Panc1 (cell line): ENCODE measurements at regions not wholly inside any gene's neighbourhood (a gene's known extent, or its start where the extent isn't known, plus 50 kb on each side); places are given as distances from the start of the nearest gene placed in this dataset.
"Not testable (repeated sequence)": the region's sequence is repeated elsewhere in the genome, so short reads cannot be mapped to it uniquely, and the experiment has no call there.

Source experiments
- ATAC-seq: fragments of 200-7000 bp; cut with Tn5 transposase; 2 replicates; pipeline ENCODE4 v1.9.1; 2020; ENCODE audit warnings: mild to moderate bottlenecking, moderate library complexity
- BruUV-seq: library from RNA; stranded (reverse); fragments of 400-500 nt; replicated peaks from 2 replicates; lab custom pipeline; 2021; lab: Mats Ljungman, UMichigan
- CTCF ChIA-PET: fragments of 300-600 bp; sonication (Branson Sonifier 250); formaldehyde crosslinking; loops from one replicate; lab custom pipeline; 2022; ENCODE audit warnings: antibody characterized with exemption; lab: Charles Lee
- POLR2A ChIA-PET: fragments of 300-600 bp; sonication (Branson Sonifier 250); formaldehyde crosslinking; loops from one replicate; lab custom pipeline; 2022; ENCODE audit warnings: antibody characterized with exemption; lab: Charles Lee
- DNase-seq: peaks from one replicate; pipeline ENCODE4 v3.0.0-alpha.2; 2010; ENCODE audit warnings: low read depth, low spot score
- H3K27ac ChIP-seq: 2 replicates; pipeline ENCODE4 v1.5.1; 2011; ENCODE audit warnings: mild to moderate bottlenecking, low read length, inconsistent platforms
- H3K27me3 ChIP-seq: fragments of 200-500 bp; sonication (Bioruptor generic); 2 replicates; pipeline ENCODE4 v1.6.0; 2014; ENCODE audit warnings: low read length, inconsistent platforms; ENCODE audit not compliant: control insufficient read depth, insufficient read depth
- H3K36me3 ChIP-seq: fragments of 200-500 bp; sonication (Bioruptor generic); 2 replicates; pipeline ENCODE4 v1.5.1; 2014; ENCODE audit warnings: inconsistent platforms, mild to moderate bottlenecking, low read length, moderate library complexity; ENCODE audit not compliant: control insufficient read depth, insufficient read depth
- H3K4me1 ChIP-seq: 2 replicates; pipeline ENCODE4 v1.5.1; 2011; ENCODE audit warnings: inconsistent platforms, mild to moderate bottlenecking, low read length, moderate library complexity; ENCODE audit not compliant: control insufficient read depth, insufficient read depth
- H3K4me3 ChIP-seq, 2 experiments: 2 replicates each; pipeline ENCODE4 v1.5.1; 2011 to 2012; ENCODE audit warnings: low read depth in 2 of 2, low read length in 2 of 2, mild to moderate bottlenecking in 2 of 2, inconsistent platforms in 1 of 2, moderate library complexity in 1 of 2
- H3K9me3 ChIP-seq: fragments of 200-500 bp; sonication (Bioruptor generic); 2 replicates; pipeline ENCODE4 v1.5.1; 2014; ENCODE audit warnings: low read depth, mild to moderate bottlenecking, inconsistent platforms, low read length, moderate library complexity; ENCODE audit not compliant: control insufficient read depth, insufficient read depth
- CTCF ChIP-seq: fragments of 450-650 bp; IDR thresholded peaks from 2 replicates; pipeline ENCODE4 v1.5.1; 2017; ENCODE audit warnings: mild to moderate bottlenecking
- POLR2AphosphoS5 ChIP-seq: IDR thresholded peaks from 2 replicates; pipeline ENCODE4 v1.6.1; 2012; ENCODE audit warnings: mild to moderate bottlenecking, low read depth, low read length, moderate library complexity
- REST ChIP-seq, 2 experiments: IDR thresholded peaks; 2 replicates each; pipeline ENCODE4 v1.6.1; 2011 to 2012; ENCODE audit warnings: low read depth in 2 of 2, control low read depth in 1 of 2, low read length in 1 of 2, mild to moderate bottlenecking in 1 of 2, moderate library complexity in 1 of 2; ENCODE audit not compliant: insufficient read depth in 1 of 2
- SIN3A ChIP-seq: IDR thresholded peaks from 2 replicates; pipeline ENCODE4 v1.6.1; 2012; ENCODE audit warnings: low read depth, mild to moderate bottlenecking, low read length, moderate library complexity, borderline replicate concordance; ENCODE audit not compliant: insufficient read depth
- TCF7L2 ChIP-seq: IDR thresholded peaks from 2 replicates; pipeline ENCODE4 v1.6.1; 2011; ENCODE audit warnings: mild to moderate bottlenecking, low read depth, low read length, inconsistent platforms
- in situ Hi-C: cut with HindIII; loops from 2 replicates; pipeline ENCODE4 v1.10.0; 2016; ENCODE audit warnings: low sequenced_read_pairs, low pct_unique_long_range_greater_than_20kb
- intact Hi-C: fragments of 100-400 bp; cut with micrococcal nuclease; formaldehyde crosslinking; loops from one replicate; pipeline ENCODE4 v1.10.0; 2022; ENCODE audit not compliant: unreplicated experiment

GRCh38 chr4:166198516-166199310, 325.7 kb downstream of the TLL1 start:
- H3K27me3 ChIP-seq, result no peaks in the 10 kb centered on the region
- H3K9me3 ChIP-seq, result no peaks in the 10 kb centered on the region
- intact Hi-C loops, result no loop called here
- no peaks in the 10 kb centered on the region for H3K36me3 ChIP-seq
- no peak overlapping the region for H3K4me3 ChIP-seq
- CTCF ChIA-PET, result interaction anchor here (0.7 kb wide), 1 partner anchor 802 kb away, joined by 3 read pairs; no protein-coding TSS in a partner anchor
- in situ Hi-C loops, result no loop called here
- BruUV-seq, result no TSS peak
- no peak overlapping the region for H3K27ac ChIP-seq
- no peak for ATAC-seq
- no peaks in the 10 kb centered on the region for H3K4me1 ChIP-seq
- POLR2A ChIA-PET, result no interaction called here
- TF ChIP-seq REST (IDR thresholded peaks at IDR 0.05; ENCODE audit: insufficient read depth in 1 of 2, low read depth in 2 of 2, low read length in 1 of 2) (no peak), POLR2AphosphoS5 (no peak), CTCF (no peak), TCF7L2 (no peak), SIN3A (no peak)
- no peak for DNase-seq

- in situ Hi-C loops, result no loop called here
- no TSS peak for BruUV-seq
- no peak for ATAC-seq
Observed at GRCh38 chr4:166202991-166203390, 330.0 kb downstream of the TLL1 start.

GRCh38 chr4:166212326-166212725, 339.3 kb downstream of the TLL1 start:
- H3K9me3 ChIP-seq, H3K27ac ChIP-seq, DNase-seq, ATAC-seq, H3K27me3 ChIP-seq, in situ Hi-C loops, intact Hi-C loops, CTCF ChIA-PET, H3K4me3 ChIP-seq, BruUV-seq, H3K4me1 ChIP-seq, H3K36me3 ChIP-seq, POLR2A ChIA-PET: not testable (repeated sequence)

More at GRCh38 chr4:166202991-166203390, 330.0 kb downstream of the TLL1 start:
- no peak for DNase-seq
- no peaks in the 10 kb centered on the region for H3K36me3 ChIP-seq
- ChIA-PET CTCF (no interaction called here), POLR2A (no interaction called here)
- H3K9me3 ChIP-seq, result no peaks in the 10 kb centered on the region
- no peak overlapping the region for H3K4me3 ChIP-seq
- no peaks in the 10 kb centered on the region for H3K4me1 ChIP-seq
- intact Hi-C loops, result no loop called here
- no peaks in the 10 kb centered on the region for H3K27me3 ChIP-seq
- H3K27ac ChIP-seq, result no peak overlapping the region
- TF ChIP-seq CTCF, result no peak
- no peak for TF ChIP-seq SIN3A
- TF ChIP-seq TCF7L2, result no peak
